DOHH2 (cell line): ENCODE measurements at regions not wholly inside any gene's neighbourhood (a gene's known extent, or its start where the extent isn't known, plus 50 kb on each side); places are given as distances from the start of the nearest gene placed in this dataset.
"Not testable (repeated sequence)": the region's sequence is repeated elsewhere in the genome, so short reads cannot be mapped to it uniquely, and the experiment has no call there.

Source experiments
- H3F3A ChIP-seq: fragments of 200-600 bp; sonication (generic), shearing (Covaris generic); 2 replicates; pipeline ENCODE4 v1.6.0; 2016; ENCODE audit warnings: antibody characterized with exemption, mild to moderate bottlenecking; ENCODE audit not compliant: control insufficient read depth, insufficient read depth
- H3K27ac ChIP-seq: fragments of 200-600 bp; sonication (generic); 2 replicates; pipeline ENCODE4 v1.5.1; 2014; ENCODE audit warnings: low read depth, mild to moderate bottlenecking, low read length, moderate library complexity
- H3K27me3 ChIP-seq: fragments of 200-600 bp; sonication (generic); 2 replicates; pipeline ENCODE4 v1.6.1; 2014; ENCODE audit warnings: mild to moderate bottlenecking, low read length, mixed read lengths; ENCODE audit not compliant: control insufficient read depth
- H3K36me3 ChIP-seq: fragments of 200-600 bp; sonication (generic); 2 replicates; pipeline ENCODE4 v1.6.1; 2014; ENCODE audit warnings: mild to moderate bottlenecking, low read length, moderate library complexity, mixed read lengths; ENCODE audit not compliant: control insufficient read depth
- H3K4me1 ChIP-seq: fragments of 200-600 bp; sonication (generic); 2 replicates; pipeline ENCODE4 v1.6.1; 2014; ENCODE audit warnings: mild to moderate bottlenecking, low read length, mixed read lengths; ENCODE audit not compliant: control insufficient read depth
- H3K4me2 ChIP-seq: fragments of 200-600 bp; sonication (generic); 2 replicates; pipeline ENCODE4 v1.6.0; 2014; ENCODE audit warnings: mild to moderate bottlenecking, low read length, moderate library complexity
- H3K4me3 ChIP-seq: fragments of 200-600 bp; sonication (generic); 2 replicates; pipeline ENCODE4 v1.5.1; 2014; ENCODE audit warnings: mild to moderate bottlenecking, low read length, mixed read lengths
- H3K79me2 ChIP-seq: fragments of 200-600 bp; sonication (generic); 2 replicates; pipeline ENCODE4 v1.6.1; 2014; ENCODE audit warnings: mild to moderate bottlenecking, low read length, mixed read lengths; ENCODE audit not compliant: control insufficient read depth
- H3K9me2 ChIP-seq: fragments of 200-600 bp; sonication (generic); replicated peaks from 2 replicates; pipeline ENCODE4 v1.6.1; 2014; ENCODE audit warnings: mild to moderate bottlenecking, low read length, mixed read lengths; ENCODE audit not compliant: control insufficient read depth
- H3K9me3 ChIP-seq: fragments of 200-600 bp; sonication (generic); 2 replicates; pipeline ENCODE4 v1.6.1; 2014; ENCODE audit warnings: antibody characterized with exemption, low read length, mixed read lengths; ENCODE audit not compliant: control insufficient read depth, insufficient read depth
- H4K20me1 ChIP-seq: fragments of 200-600 bp; sonication (generic); 2 replicates; pipeline ENCODE4 v1.6.0; 2014; ENCODE audit warnings: low read depth, mild to moderate bottlenecking, antibody characterized with exemption, low read length, moderate library complexity; ENCODE audit not compliant: control insufficient read depth, insufficient read depth
- CTCF ChIP-seq: fragments of 200-600 bp; sonication (generic); IDR thresholded peaks from one replicate; pipeline ENCODE4 v1.5.1; 2014; ENCODE audit warnings: antibody characterized with exemption, mild to moderate bottlenecking, low read depth, low read length; ENCODE audit not compliant: poor library complexity, severe bottlenecking
- EZH2phosphoT487 ChIP-seq: fragments of 200-600 bp; sonication (generic); IDR thresholded peaks from 2 replicates; pipeline ENCODE4 v1.6.1; 2017; ENCODE audit warnings: borderline replicate concordance, mild to moderate bottlenecking, antibody characterized with exemption, low read length, moderate library complexity, mixed read lengths

GRCh38 chr2:149858216-149858615 lies 270.6 kb upstream of the MMADHC start:
- no peaks in the 10 kb centered on the region for H3K36me3 ChIP-seq
- H3F3A ChIP-seq = no peaks in the 10 kb centered on the region
- no peak overlapping the region for H3K27ac ChIP-seq
- no peaks in the 10 kb centered on the region for H3K9me3 ChIP-seq
- H3K4me3 ChIP-seq = no peak overlapping the region
- TF ChIP-seq EZH2phosphoT487 (no peak), CTCF (no peak)
- no peak overlapping the region for H3K4me2 ChIP-seq
- H4K20me1 ChIP-seq = no peaks in the 10 kb centered on the region
- no peaks in the 10 kb centered on the region for H3K27me3 ChIP-seq
- no peaks in the 10 kb centered on the region for H3K9me2 ChIP-seq
- no peaks in the 10 kb centered on the region for H3K4me1 ChIP-seq
- no peaks in the 10 kb centered on the region for H3K79me2 ChIP-seq

GRCh38 chr2:149857344-149857743 lies 269.8 kb upstream of the MMADHC start:
- no peaks in the 10 kb centered on the region for H4K20me1 ChIP-seq
- H3K27ac ChIP-seq = no peak overlapping the region
- no peaks in the 10 kb centered on the region for H3K79me2 ChIP-seq
- no peaks in the 10 kb centered on the region for H3F3A ChIP-seq
- H3K4me1 ChIP-seq = no peaks in the 10 kb centered on the region
- H3K27me3 ChIP-seq = no peaks in the 10 kb centered on the region
- TF ChIP-seq CTCF = no peak
- TF ChIP-seq EZH2phosphoT487 = no peak
- no peaks in the 10 kb centered on the region for H3K9me3 ChIP-seq
- H3K4me2 ChIP-seq = no peak overlapping the region
- H3K9me2 ChIP-seq = no peaks in the 10 kb centered on the region
- H3K36me3 ChIP-seq = no peaks in the 10 kb centered on the region
- H3K4me3 ChIP-seq = no peak overlapping the region

DNA sequence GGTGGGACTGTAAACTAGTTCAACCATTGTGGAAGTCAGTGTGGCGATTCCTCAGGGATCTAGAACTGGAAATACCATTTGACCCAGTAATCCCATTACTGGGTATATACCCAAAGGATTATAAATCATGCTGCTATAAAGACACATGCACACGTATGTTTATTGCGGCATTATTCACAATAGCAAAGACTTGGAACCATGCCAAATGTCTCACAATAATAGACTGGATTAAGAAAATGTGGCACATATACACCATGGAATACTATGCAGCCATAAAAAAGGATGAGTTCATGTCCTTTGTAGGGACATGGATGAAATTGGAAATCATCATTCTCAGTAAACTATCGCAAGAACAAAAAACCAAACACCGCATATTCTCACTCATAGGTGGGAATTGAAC lies 268.3 kb upstream of the MMADHC start:
- not testable (repeated sequence) for H3K4me1 ChIP-seq, H3F3A ChIP-seq, H3K4me3 ChIP-seq, H3K9me2 ChIP-seq, H3K36me3 ChIP-seq, H3K27me3 ChIP-seq, H4K20me1 ChIP-seq, H3K9me3 ChIP-seq, H3K79me2 ChIP-seq, H3K27ac ChIP-seq, H3K4me2 ChIP-seq

- Histone ChIP-seq H3K9me3 (no peaks in the 10 kb centered on the region), H3K4me3 (no peak overlapping the region), H3F3A (no peaks in the 10 kb centered on the region), H3K27ac (no peak overlapping the region), H3K9me2 (no peaks in the 10 kb centered on the region; the same call in 1 of the 2 replicates), H3K27me3 (no peaks in the 10 kb centered on the region), H3K36me3 (no peaks in the 10 kb centered on the region), H3K79me2 (no peaks in the 10 kb centered on the region), H3K4me2 (no peak overlapping the region), H3K4me1 (no peaks in the 10 kb centered on the region), H4K20me1 (no peaks in the 10 kb centered on the region)
- TF ChIP-seq EZH2phosphoT487 = no peak
- TF ChIP-seq CTCF = no peak
Observed at GRCh38 chr2:149849591-149849990, 262.0 kb upstream of the MMADHC start.
